ENCODE measurements at regions not wholly inside any gene's neighbourhood (a gene's known extent, or its start where the extent isn't known, plus 50 kb on each side); places are given as distances from the start of the nearest gene placed in this dataset.

DNA sequence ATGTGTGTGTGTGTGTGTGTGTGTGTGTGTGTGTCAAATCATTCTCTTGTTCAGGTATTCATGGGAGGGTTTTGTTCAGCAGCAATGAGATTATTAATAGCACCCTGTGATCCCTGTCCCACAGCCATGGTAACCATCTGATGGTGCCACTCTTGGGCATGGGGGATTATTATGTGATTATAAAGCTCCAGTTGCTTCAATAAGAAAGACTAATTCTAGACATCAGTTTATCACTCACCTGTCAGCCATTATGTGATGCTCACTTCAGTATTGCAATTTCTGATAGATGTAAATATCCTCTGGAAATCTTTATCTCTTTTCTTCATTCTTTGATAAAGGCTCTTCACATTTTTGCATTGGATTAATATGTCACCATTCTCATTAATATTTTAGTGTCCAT, 145.9 kb upstream of the POU1F1 start:
- Histone ChIP-seq H3K9ac (ENCODE audit: extremely low read depth, insufficient read length, low read length) (no peak overlapping the region), H3K4me1 (ENCODE audit: insufficient read depth, low read length) (no peaks in the 10 kb centered on the region), H3K56ac (ENCODE audit: insufficient read length, low read depth, low read length) (no peak overlapping the region), H4K20me1 (ENCODE audit: control insufficient read depth, insufficient read depth, insufficient read length) (no peaks in the 10 kb centered on the region), H2AK5ac (ENCODE audit: insufficient read length, low read length) (no peak overlapping the region), H4K8ac (replicated peaks; ENCODE audit: insufficient read length, low read depth, low read length) (no peak overlapping the region), H3K9me3 (ENCODE audit: control insufficient read depth, low read depth, low read length) (no peaks in the 10 kb centered on the region), H3K14ac (ENCODE audit: insufficient read depth, low read length) (no peak overlapping the region), H2AFZ (ENCODE audit: low read length) (no peak overlapping the region), H4K91ac (ENCODE audit: insufficient read length, low read depth, low read length) (no peak overlapping the region), H2BK15ac (ENCODE audit: low read depth, low read length) (no peak overlapping the region), H3K18ac (ENCODE audit: insufficient read length, low read depth, low read length) (no peak overlapping the region), H3K4ac (ENCODE audit: low read depth, low read length) (no peak overlapping the region), H2BK120ac (ENCODE audit: low read depth, low read length, poor library complexity, severe bottlenecking) (no peak overlapping the region), H3K27me3 (ENCODE audit: insufficient read depth, low read length) (no peaks in the 10 kb centered on the region), H3K27ac (ENCODE audit: insufficient read length, low read depth, low read length) (no peak overlapping the region), H3K23ac (ENCODE audit: insufficient read length, low read depth, low read length) (no peak overlapping the region), H4K5ac (ENCODE audit: insufficient read length, low read depth, low read length) (no peak overlapping the region), H2BK12ac (ENCODE audit: insufficient read length, low read depth, low read length) (no peak overlapping the region), H2BK20ac (ENCODE audit: low read depth, low read length, poor library complexity, severe bottlenecking) (no peak overlapping the region), H3K79me1 (ENCODE audit: insufficient read depth, low read depth, low read length, poor library complexity, severe bottlenecking) (no peaks in the 10 kb centered on the region), H3K23me2 (ENCODE audit: insufficient read length, low read depth, low read length, poor library complexity, severe bottlenecking) (no peaks in the 10 kb centered on the region), H3T11ph (ENCODE audit: low read length) (no peak overlapping the region), H2BK5ac (ENCODE audit: insufficient read length, low read length) (no peak overlapping the region), H3K4me2 (ENCODE audit: insufficient read depth, insufficient read length, low read length) (no peak overlapping the region), H3K79me2 (ENCODE audit: insufficient read depth, low read length) (no peaks in the 10 kb centered on the region)
- H3K4me3 Mint-ChIP-seq = no peak overlapping the region
- H3K27me3 Mint-ChIP-seq (ENCODE audit: low read depth) = no peaks in the 10 kb centered on the region
- DNase-seq = no peak
- H3K9me3 Mint-ChIP-seq = no peaks in the 10 kb centered on the region
- TF ChIP-seq, protein P1, sequence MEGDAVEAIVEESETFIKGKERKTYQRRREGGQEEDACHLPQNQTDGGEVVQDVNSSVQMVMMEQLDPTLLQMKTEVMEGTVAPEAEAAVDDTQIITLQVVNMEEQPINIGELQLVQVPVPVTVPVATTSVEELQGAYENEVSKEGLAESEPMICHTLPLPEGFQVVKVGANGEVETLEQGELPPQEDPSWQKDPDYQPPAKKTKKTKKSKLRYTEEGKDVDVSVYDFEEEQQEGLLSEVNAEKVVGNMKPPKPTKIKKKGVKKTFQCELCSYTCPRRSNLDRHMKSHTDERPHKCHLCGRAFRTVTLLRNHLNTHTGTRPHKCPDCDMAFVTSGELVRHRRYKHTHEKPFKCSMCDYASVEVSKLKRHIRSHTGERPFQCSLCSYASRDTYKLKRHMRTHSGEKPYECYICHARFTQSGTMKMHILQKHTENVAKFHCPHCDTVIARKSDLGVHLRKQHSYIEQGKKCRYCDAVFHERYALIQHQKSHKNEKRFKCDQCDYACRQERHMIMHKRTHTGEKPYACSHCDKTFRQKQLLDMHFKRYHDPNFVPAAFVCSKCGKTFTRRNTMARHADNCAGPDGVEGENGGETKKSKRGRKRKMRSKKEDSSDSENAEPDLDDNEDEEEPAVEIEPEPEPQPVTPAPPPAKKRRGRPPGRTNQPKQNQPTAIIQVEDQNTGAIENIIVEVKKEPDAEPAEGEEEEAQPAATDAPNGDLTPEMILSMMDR (conservative IDR thresholded peaks at IDR 0.05) = no peak
- no peaks in the 10 kb centered on the region for H3K36me3 Mint-ChIP-seq (ENCODE audit: insufficient read depth in 1 of 3, low read depth in 3 of 3)
- no peak overlapping the region for H3K27ac Mint-ChIP-seq
- H3K4me1 Mint-ChIP-seq = no peaks in the 10 kb centered on the region

Measured in H9 (cell line).